Myocyte (in vitro differentiated cells): ENCODE measurements at regions not wholly inside any gene's neighbourhood (a gene's known extent, or its start where the extent isn't known, plus 50 kb on each side); places are given as distances from the start of the nearest gene placed in this dataset.

ENCODE experiments used
- DNase-seq: peaks from one replicate; pipeline ENCODE4 v3.0.0-alpha.2; 2012; ENCODE audit warnings: low read depth

DNA sequence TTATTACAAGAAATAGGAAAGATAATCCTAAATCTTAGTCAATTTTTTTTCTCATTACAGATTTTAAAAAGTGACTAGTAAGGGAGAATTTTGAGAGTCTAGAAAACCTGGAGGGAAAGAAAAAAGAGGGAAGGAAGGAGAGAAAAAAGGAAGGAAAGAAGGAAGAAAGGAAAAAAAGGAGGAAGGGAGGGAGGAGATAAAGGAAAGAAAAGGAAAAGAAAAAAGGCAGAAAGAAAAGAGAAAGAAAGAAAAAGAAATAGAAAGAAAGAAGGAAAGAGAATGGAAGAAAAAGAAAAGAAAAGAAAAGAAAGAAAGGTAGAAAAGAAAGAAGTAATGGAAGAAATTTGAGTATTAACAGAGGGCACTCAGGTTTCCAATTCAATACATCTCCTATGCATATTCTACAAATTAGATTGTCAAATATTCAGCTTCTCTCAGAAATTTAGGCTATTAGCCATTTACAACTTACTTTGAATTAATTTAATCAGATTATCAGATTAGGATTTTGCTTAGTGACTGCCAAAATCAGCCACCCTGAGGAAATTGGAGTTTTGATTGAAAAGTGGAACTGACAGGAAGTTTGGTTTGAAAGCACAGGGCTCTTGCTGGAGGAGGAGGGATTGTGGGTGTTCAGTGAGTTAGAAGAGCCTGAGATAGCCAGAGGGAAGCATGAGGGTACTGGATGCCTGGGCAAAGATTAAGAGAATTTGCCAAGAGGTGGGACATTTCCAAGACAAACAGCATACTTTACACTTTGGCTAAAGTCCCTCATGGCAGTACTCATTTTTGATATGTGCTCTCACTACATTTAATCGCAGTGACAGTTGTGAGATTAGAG, 677.8 kb downstream of the USP25 start:
- no peak for DNase-seq

DNA sequence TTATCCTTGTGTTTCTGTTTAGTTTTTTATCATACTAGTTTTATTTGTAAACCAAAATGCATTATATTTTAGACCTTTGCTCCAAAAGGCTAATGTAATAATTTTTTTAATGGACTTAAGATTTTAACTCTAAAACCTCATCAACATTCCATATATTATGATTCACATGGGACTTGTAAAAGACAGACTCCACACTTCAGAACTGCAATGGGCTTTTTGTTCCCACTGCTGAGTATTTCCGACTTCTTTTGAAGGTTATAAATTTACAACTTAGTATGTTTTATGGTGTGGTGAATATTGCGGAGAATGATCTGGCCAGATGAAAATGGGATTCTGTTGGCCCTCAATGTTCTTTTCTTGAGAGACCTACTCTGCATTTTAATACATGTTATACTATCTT, 678.5 kb downstream of the USP25 start:
- no peak for DNase-seq

DNA sequence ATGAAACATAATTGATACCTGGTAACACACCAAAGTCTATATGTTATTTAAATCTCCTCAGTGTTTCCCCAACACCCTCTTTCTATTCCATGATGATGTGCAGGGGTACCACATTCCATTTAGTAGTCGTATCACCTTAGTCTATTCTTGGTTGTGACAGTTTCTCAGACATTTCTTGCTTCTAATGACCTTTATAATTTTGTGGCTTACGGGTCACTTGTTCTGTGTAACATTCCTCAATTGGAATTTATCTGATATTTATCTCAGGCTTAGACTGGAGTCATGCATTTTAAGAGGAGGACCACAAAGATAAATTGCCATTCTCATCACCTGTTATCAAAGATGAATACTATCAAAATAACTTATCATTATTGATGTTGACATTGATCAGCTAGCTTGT, 679.6 kb downstream of the USP25 start:
- no peak for DNase-seq

DNA sequence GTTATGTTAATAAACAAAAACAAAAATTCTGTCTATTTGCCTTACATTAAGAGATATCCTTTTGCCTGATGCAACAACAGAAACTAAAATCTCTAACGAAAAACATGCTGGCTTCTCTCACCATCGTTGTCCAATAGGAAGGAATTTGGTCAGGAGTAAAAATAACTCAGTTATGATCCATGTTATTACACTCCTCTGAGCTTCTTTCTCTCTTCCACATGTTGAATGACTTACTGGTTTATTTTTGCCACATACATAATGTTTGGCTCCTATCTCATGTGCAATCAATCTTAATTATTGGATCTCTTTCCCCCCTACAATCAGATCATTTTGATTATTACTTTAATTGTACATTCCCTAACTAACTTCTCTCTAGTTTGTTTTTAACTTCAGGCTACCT, 688.4 kb downstream of the USP25 start:
- DNase-seq: peak; percentile 69

DNA sequence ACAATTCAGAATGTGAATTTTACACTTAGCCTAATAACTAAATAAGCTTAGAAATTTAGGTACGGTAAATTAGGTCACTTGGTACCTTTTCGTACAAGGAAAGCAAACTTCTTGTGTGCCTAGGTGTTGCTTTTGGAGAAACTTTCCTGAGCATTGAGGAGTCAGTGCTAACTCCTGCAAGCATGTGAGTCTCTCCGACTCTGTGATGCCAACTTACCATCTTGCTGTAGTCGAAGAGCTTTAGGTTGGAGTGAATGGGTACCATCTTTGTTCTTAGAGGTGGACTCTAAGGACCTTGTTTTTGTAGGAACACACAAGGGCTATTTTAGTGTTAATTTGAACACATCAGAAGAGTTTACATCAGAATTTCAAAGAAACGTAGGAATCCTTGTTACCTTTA, 688.9 kb downstream of the USP25 start:
- DNase-seq: peak; percentile 39

DNA sequence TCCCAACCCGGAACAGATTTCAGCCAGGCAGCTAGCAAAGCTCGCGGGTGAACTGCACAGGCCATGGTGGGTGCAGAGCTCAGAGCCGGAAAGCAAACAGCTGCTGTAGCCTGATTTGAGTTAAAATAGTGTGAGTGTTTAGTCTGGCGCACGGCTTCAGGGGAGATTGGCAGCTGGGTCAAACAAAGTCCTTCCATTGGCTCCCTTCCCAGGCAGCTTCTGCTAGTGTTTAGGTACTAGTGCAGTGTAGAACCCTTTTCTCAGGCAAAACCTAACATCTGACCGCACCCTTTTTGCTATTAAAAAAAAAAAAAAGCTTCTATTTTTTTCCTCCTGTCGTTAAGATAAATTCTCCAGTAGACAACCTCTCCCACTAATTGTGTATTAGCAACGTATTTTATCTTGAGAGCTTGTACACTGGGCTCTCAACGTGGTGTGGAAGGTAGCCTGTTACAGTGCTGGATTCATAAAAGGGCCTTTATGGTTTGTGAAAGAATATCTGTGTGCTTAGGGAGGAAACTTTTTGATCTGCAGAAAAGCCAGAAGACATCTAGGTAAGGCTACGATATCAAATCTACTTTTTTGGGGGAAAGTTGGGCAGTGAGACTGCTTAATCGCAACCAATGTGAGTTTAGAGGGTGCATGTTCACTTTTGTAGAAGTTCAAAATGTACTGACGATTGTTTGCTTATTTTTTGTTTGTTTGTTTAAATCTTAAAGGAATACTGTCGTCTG, 689.6 kb downstream of the USP25 start:
- peak; percentile 95 for DNase-seq

DNA sequence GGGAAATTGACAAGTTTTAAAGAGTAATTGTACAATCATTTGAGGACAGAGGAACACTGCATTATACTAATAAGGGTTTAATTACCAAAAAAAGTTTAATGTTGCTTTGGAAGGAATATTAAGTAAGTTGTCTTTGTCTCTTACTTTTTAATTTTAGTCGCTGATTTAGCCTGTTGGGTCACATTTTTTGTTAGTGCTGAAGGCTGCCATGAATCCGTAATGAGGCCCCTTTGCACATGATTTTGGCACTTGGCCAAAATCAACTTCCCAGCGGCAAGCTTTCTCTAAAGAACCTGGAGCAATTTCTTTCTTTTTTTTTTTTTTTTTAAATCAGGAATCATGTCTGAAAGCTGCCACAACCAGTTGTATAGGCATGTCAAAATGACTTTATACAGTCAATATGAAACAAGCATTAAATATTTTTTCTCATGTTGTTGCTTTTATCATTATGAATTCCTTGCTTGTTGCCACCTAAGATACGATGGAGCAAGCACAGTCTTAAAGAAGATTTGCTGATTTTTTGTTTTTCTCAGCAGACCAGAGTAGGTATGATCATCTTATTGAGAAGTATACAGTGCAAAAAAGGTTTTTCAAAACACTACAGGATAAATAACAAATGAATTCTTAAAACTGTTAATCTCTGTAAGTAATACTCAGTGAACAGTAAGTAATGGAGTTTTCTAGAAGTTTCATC, 690.4 kb downstream of the USP25 start:
- peak; percentile 83 for DNase-seq

DNA sequence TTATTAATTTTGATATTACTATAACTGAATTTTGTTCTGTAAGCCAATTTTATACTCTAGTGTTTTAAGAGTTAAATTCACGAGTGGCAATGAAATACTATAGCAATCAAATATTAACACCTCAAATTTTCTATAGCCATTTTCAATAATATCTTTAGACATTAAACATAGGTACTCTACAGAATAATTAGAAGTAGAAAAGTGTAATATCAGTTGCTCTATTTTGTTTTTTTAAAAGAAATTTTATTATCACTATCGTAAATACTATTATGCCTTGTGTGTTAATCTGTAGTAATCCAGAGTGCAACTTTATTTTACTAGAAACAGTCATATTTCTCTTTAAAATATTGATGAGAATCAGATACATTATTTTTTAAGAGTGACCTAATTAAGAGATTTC, 691.2 kb downstream of the USP25 start:
- peak; percentile 43 for DNase-seq

DNA sequence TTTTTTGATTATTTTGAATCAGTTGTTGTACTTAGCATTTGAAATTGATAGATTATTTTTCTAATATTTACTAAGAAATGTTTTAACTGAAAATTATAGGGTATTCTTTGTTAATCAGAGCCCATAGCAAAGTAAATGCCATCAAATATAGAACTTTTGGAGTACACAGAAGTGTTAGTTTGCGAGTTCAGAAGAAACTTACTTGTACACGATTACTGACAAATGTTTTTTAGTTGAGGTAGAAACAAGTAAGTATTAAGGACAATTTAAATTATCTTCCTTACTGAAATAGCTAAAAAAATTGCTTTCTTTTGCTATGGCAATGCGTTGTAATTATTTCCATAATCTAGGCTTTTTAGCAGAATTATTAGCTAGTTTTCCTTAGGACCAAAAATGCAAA, 692.2 kb downstream of the USP25 start:
- DNase-seq: peak; percentile 45

DNA sequence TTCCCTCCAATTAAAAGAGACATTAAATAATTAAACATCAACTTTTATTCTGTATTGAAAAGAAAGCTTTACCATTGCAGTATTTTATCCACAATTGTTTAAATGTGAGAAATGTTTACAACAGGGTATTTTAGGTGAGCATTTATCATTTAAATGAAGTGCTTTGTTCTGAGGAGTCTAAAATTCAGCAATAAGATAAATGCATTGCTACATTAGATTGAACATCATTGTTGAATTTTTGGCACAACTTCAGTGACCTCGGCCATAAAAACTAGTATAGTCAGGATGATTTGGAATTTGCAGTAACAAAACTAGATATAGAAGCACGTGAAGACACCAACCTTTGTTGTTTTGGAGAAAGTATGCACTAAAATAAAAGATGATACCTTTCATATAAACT, 692.9 kb downstream of the USP25 start:
- peak; percentile 49 for DNase-seq

DNA sequence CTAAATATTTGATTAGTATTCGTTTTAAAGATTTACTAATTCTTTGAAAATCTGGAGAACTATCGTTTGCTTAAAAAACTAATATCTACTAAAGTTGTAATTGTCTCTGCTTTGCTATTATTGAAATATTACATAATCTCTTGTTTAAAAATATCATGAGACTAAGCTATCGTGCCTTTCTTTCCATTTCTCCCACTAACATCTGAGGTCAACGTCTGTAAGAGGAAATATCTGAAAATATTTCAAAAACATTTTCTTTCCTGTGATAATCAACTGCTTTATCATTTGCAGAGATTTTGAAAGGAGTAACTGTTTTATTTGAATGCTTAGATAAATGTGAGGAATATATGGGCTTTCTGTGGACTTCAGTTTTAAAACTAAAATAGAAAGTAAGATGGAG, 694.1 kb downstream of the USP25 start:
- no peak for DNase-seq

DNA sequence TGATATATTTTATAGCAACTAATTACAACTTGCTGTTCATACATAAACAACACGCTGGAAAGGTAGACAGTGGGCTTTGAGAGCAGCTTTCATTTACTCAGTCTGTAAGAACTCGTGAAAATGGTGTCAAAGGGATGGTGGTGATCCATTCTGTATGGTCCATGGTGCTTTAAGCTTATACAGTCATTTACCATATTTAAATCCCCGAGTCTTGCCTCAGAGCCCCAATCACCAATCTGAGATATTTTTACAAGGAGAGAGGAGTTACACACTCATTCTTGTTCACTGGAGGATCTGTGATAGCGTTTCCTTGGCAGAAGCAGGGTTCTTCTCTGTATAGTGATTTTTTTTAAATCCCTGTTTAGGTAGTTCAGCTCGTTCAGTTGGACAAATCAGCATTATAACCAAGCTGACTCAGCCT, 694.6 kb downstream of the USP25 start:
- peak; percentile 57 for DNase-seq

DNA sequence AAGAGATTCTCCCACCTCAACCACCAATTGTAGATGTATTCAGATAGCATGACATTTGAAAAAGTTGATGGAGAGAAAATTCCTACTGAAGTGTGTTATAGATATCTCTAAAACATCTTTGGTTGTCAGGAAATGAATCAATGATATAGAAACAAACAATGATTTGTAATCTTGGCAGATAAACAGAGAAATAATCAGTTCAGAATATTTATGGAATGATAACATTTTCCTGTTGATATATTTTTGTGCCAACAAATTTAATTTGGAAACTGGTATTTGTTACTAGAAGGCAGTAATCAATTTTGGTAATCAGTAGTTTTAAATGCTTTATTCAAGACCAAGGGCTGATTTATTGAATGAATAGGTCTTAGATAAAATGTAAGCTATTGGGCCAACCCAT, 695.6 kb downstream of the USP25 start:
- no peak for DNase-seq

DNA sequence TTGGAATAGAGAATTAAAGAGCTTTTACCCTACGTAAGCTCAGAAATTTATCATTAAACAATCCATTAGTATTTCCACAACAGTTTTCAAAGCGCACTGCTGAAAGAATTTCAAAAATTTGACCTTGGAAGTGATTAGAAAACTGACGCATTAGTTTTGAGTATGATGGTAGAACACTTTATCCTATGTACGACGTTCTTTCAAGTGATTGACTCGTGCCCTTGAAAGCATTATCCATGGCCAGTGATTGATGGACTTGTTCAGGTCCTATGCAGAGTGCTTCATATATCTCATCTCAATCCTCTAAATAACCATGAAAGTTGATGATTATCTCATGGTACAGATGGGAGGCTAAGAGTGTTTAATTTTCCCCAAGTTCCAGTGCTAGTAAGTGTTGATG, 697.2 kb downstream of the USP25 start:
- no peak for DNase-seq

DNA sequence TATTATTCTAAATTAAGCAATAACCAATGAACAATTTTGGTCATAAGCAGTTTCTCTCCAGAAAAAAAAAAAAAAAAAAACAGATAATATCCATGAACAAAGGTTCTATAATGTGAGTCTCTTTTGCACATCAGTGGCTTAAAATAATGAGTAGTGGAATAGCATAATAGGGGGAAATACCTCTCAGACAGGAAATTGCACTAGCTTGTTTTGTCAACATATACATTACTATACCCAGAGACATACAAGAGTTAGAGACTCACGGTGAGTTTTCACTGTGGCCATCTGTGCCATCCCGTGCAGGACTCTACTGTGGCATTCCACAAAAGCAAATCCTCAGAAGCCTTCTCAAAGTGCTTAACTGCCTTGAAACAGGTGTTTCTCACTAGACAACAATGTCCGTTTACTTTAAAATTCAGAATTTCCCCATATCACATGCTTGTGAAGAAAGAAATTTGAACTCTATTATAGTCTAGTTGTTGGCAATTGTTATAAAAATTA, 697.9 kb downstream of the USP25 start:
- DNase-seq: no peak

DNA sequence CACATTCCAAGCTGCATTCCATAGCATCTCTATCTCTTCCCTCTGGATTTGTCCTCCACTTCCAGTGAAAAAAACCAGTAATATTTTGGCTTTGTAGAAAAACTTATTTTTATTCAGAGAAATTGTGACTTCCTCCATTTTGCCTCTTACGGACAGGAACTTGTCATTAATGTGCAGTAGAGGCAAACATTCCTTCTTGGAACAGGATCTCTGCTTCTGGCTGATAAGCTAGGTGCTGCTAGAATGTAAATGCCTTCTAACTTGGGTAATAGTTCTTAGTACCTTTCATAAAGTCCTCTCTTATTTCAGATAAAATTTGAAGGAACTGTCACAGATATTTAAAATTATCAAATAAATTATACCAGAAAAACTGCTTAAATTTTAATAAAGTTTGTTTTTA, 707.8 kb downstream of the USP25 start:
- no peak for DNase-seq

DNA sequence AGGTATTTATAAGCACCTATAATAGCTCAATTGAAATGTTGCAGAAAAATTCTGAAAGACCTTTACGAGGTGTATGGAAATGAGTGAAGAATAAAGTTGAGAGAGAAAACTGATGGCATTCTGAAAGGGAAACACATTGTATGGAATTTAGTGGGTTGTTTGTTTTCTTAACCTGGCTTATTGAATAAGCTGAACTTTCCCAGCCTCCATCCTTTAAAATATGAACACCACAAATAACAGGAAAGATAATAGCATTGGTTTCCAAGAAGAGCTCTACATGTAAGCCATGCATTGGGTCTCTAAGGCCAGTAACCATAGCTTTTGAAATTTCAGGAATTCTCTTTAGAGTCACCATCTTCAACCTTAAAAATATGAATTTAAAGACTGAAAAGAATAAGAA, 709.0 kb downstream of the USP25 start:
- no peak for DNase-seq

DNA sequence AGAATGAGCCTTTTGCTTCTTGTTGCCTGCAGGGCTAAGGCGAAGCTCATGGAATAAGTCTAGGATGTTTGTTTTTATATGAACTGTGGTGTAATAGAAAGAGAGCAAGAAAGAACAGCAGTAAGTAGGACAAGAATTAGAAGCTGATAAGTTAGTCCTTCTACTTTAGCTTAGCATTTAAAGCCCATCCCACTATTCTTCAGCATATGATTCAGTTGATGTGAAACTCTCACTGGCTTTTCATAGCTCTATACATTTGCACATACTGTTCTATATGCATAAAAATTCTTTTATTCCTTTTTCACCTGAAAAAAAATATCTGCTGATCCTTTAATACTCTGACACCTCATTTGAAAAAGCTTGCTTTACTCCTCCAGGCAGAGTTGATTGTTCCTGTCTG, 712.0 kb downstream of the USP25 start:
- no peak for DNase-seq

DNA sequence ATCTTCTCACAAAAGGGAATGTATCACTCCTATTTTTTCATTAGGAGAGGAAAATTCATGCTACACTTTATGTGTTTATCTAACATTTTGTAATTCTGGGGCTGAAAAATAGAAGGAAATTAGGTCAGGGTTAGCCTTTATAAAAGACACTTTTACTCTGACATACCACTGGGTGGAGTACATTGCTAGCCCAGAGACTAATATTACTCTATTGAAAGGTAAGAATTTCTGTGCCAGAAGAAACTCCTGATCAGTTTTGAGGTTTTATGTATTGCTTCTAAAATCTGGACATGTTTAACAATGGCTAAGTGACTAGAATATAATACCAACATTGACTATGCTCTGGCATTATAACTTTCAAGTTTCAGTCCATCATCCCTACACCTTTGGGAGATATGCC, 724.6 kb downstream of the USP25 start:
- DNase-seq: peak; percentile 19

DNA sequence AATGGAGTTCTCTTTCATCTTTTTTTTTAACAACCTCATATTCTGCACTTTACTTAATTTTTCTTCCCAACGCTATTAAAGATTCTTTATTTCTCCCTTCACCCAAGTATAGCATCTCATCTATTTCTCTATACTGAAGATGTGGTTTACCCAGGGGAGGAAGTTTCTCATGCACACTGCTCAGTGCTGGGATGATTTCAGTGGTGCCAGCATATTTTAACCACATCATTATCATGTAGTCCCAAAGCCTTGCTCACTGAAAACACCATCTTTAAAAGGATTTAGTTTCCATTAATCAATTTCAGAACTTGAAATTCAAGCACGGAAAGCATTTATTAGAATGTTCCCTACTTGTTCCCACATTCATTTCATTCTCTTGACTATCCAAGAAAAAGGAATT, 725.7 kb downstream of the USP25 start:
- DNase-seq: no peak

DNA sequence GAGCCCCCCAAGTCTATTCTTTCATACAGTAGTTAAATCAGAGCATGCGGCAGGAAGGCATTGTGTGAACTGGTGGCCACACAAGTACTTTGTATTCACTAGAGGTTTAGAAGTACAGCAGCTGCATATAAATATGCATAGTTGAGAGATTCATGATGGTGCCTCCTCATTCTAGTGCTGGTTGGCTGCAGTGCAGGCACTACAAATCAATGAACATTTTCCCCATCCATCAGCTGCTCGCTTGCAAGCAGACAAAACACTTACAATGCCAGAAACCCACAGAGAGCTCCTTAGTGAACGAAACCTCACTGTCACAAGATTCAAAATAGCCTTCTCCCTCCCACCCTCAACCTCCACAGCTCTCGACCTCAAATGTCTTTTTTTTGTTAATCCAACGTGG, 726.2 kb downstream of the USP25 start:
- DNase-seq: peak; percentile 71

DNA sequence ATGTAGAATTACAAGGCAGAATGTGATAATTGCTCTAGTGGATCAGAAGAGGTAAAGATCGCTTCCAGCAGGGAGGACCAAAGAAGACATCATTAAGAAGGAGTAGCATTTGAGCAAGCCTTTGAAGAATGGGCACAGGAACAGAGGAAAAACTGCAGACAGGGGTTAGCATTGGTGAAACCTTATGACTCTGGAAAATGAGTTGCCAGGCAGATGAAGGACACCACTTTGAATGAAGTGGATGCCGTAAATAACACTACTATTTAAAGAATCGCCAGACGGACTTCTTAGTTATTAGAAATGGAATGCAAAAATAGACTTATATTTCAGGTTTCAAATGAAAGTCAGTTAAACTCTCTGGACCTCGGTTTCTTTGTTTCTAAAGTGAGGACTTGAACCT, 727.7 kb downstream of the USP25 start:
- DNase-seq: peak; percentile 9
